ENCODE measurements at regions not wholly inside any gene's neighbourhood (a gene's known extent, or its start where the extent isn't known, plus 50 kb on each side); places are given as distances from the start of the nearest gene placed in this dataset.

DNA sequence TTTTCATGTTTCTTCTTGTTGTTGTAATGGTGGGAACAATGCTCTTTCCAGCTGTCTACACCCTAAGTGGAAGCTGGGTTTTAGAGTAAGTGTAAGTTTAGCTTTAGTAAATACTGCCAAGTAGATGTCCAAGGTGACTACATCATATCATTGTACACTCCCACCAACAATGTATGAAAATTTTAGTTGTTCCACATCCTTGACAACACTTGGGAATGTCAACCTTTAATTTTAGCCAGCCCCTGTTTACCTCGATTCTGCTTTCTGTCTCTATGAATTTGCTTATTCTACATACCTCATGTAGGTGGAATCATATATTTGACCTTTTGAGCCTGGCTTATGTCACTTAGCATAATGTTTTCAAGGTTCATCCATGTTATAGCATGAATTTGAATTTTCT, 93.0 kb downstream of the MTPAP start:
- no peak for DNase-seq
- no peaks in the 10 kb centered on the region for H3K9me3 ChIP-seq
- no peaks in the 10 kb centered on the region for H3K4me1 ChIP-seq
- TF ChIP-seq, protein P1, sequence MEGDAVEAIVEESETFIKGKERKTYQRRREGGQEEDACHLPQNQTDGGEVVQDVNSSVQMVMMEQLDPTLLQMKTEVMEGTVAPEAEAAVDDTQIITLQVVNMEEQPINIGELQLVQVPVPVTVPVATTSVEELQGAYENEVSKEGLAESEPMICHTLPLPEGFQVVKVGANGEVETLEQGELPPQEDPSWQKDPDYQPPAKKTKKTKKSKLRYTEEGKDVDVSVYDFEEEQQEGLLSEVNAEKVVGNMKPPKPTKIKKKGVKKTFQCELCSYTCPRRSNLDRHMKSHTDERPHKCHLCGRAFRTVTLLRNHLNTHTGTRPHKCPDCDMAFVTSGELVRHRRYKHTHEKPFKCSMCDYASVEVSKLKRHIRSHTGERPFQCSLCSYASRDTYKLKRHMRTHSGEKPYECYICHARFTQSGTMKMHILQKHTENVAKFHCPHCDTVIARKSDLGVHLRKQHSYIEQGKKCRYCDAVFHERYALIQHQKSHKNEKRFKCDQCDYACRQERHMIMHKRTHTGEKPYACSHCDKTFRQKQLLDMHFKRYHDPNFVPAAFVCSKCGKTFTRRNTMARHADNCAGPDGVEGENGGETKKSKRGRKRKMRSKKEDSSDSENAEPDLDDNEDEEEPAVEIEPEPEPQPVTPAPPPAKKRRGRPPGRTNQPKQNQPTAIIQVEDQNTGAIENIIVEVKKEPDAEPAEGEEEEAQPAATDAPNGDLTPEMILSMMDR (IDR thresholded peaks at IDR 0.05; ENCODE audit: low read depth, low read length) = no peak
- H3K36me3 ChIP-seq = no peaks in the 10 kb centered on the region
- H3K4me3 ChIP-seq (ENCODE audit: low read depth, low read length) = no peak overlapping the region
- peaks cover 5% of the 10 kb centered on the region for H3K27me3 ChIP-seq

- Histone ChIP-seq H3K4me1 (no peaks in the 10 kb centered on the region), H3K9me3 (no peaks in the 10 kb centered on the region), H3K36me3 (no peaks in the 10 kb centered on the region), H3K4me3 (ENCODE audit: low read depth, low read length) (no peak overlapping the region), H3K27me3 (no peaks in the 10 kb centered on the region; the same call in 1 of the 2 replicates)
- DNase-seq = no peak
- TF ChIP-seq, protein P1 (IDR thresholded peaks at IDR 0.05; ENCODE audit: low read depth, low read length) = no peak
These were observed 94.2 kb downstream of the MTPAP start for GRCh38 chr10:30254926-30255325.

DNA sequence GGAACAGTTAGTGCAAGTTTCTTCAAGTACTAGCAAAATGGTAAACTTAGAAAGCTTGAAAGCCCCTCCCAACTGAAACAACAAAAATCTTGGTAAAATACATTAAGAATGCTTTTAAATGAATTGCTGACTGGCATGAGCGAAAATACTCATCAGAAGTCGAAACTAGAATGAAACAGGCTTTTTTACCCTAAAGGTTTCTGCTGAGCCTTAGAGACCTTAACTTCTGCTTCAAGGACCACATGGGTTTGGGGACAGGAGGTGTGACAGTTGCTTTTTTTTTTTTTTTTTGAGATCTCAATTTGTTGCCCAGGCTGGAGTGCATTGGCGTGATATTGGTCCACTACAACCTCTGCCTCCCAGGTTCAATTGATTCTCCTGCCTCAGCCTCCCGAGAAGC, 100.3 kb downstream of the MTPAP start:
- Histone ChIP-seq H3K27me3 (no peaks in the 10 kb centered on the region), H3K9me3 (no peaks in the 10 kb centered on the region), H3K36me3 (no peaks in the 10 kb centered on the region), H3K4me1 (no peaks in the 10 kb centered on the region), H3K4me3 (ENCODE audit: low read depth, low read length) (no peak overlapping the region)
- DNase-seq = no peak
- TF ChIP-seq, protein P1 (IDR thresholded peaks at IDR 0.05; ENCODE audit: low read depth, low read length) = no peak

- Histone ChIP-seq H3K4me1 (no peaks in the 10 kb centered on the region), H3K36me3 (no peaks in the 10 kb centered on the region), H3K27me3 (no peaks in the 10 kb centered on the region), H3K4me3 (ENCODE audit: low read depth, low read length) (no peak overlapping the region), H3K9me3 (no peaks in the 10 kb centered on the region)
- TF ChIP-seq, protein P1 (IDR thresholded peaks at IDR 0.05; ENCODE audit: low read depth, low read length) = no peak
- no peak for DNase-seq
These were observed 101.4 kb downstream of the MTPAP start for GRCh38 chr10:30247704-30248103.

GRCh38 chr10:30241422-30242110, 107.5 kb downstream of the MTPAP start:
- TF ChIP-seq, protein P1 (IDR thresholded peaks at IDR 0.05; ENCODE audit: low read depth, low read length) = no peak
- Histone ChIP-seq H3K4me1 (no peaks in the 10 kb centered on the region), H3K4me3 (ENCODE audit: low read depth, low read length) (no peak overlapping the region), H3K9me3 (no peaks in the 10 kb centered on the region), H3K36me3 (no peaks in the 10 kb centered on the region), H3K27me3 (no peaks in the 10 kb centered on the region; the same call in 1 of the 2 replicates)
- no peak for DNase-seq

DNA sequence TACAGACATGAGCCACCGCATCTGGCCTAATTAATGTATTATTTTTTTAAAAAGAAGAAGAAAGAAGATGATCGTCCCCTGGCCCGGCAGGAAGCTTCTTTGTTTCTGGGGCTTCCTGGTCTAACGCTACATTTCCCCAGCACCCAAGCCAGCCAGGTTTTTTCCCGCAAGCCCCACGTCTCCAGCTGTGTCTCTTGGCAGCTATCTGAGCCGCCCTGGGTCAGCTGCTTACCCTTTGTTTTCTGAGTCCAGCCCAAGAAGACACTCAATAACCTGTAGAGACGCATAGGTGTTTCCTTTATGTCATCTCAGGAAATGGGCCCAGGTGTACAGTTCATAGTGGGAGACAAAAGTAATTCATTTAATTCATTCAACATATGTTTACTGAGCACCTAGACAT, 110.2 kb downstream of the MTPAP start:
- TF ChIP-seq, protein P1 (IDR thresholded peaks at IDR 0.05; ENCODE audit: low read depth, low read length) = no peak
- DNase-seq = no peak
- Histone ChIP-seq H3K4me3 (ENCODE audit: low read depth, low read length) (no peak overlapping the region), H3K9me3 (no peaks in the 10 kb centered on the region), H3K4me1 (no peaks in the 10 kb centered on the region), H3K36me3 (no peaks in the 10 kb centered on the region), H3K27me3 (no peaks in the 10 kb centered on the region; the same call in 1 of the 2 replicates)
